Keratinocyte (primary cell): ENCODE measurements at regions not wholly inside any gene's neighbourhood (a gene's known extent, or its start where the extent isn't known, plus 50 kb on each side); places are given as distances from the start of the nearest gene placed in this dataset.

Experiments
- CTCF ChIP-seq, 3 experiments: IDR thresholded peaks in 1 of 3; conservative IDR thresholded peaks in 1 of 3; optimal IDR thresholded peaks in 1 of 3; 2 replicates in 2 of 3; 3 replicates in 1 of 3; pipeline versions ENCODE3 to v1.5.1; 2011; ENCODE audit warnings: low read length in 3 of 3, mild to moderate bottlenecking in 3 of 3, moderate library complexity in 2 of 3, control low read depth in 1 of 3, inconsistent platforms in 1 of 3; ENCODE audit not compliant: insufficient read depth in 2 of 3; ENCODE audit errors: extremely low read depth in 1 of 3
- EZH2 ChIP-seq: IDR thresholded peaks from one replicate; pipeline ENCODE4 v1.6.1; 2012; ENCODE audit warnings: inconsistent platforms, mild to moderate bottlenecking, low read length, moderate library complexity

- TF ChIP-seq CTCF (optimal IDR thresholded peaks at IDR 0.05 in 1 of 3, IDR thresholded peaks at IDR 0.05 in 1 of 3, conservative IDR thresholded peaks at IDR 0.05 in 1 of 3; ENCODE audit: extremely low read depth in 1 of 3, insufficient read depth in 2 of 3, low read length in 3 of 3) (no peak), EZH2 (no peak)
These were observed 66.4 kb downstream of the OLIG3 start for GRCh38 chr6:137427656-137428290.
